GM18520 (cell line): ENCODE measurements at regions not wholly inside any gene's neighbourhood (a gene's known extent, or its start where the extent isn't known, plus 50 kb on each side); places are given as distances from the start of the nearest gene placed in this dataset.

ENCODE experiments used
- ATAC-seq: cut with Tn5 transposase; IDR thresholded peaks from one replicate; pipeline ENCODE4 v1.9.1; 2021; ENCODE audit not compliant: unreplicated experiment

GRCh38 chr4:54929459-54929858 lies 195.9 kb downstream of the KDR start:
- no peak for ATAC-seq

GRCh38 chr4:54924891-54925290 lies 200.5 kb downstream of the KDR start:
- no peak for ATAC-seq

GRCh38 chr4:54915276-54915675 lies 210.1 kb downstream of the KDR start:
- ATAC-seq = no peak

- ATAC-seq = no peak
Measured at GRCh38 chr4:54914781-54915180, 210.6 kb downstream of the KDR start.

- ATAC-seq = no peak
Measured at GRCh38 chr4:54913751-54914526, 211.5 kb downstream of the KDR start.

GRCh38 chr4:54912155-54912554 lies 213.2 kb downstream of the KDR start:
- ATAC-seq = no peak

- peak; percentile 67 for ATAC-seq
Measured at GRCh38 chr4:54909961-54910360, 215.4 kb downstream of the KDR start.

GRCh38 chr4:54908763-54909162 lies 216.6 kb downstream of the KDR start:
- no peak for ATAC-seq

GRCh38 chr4:54904953-54905352 lies 220.4 kb downstream of the KDR start:
- ATAC-seq = no peak

GRCh38 chr4:54902976-54903375 lies 222.4 kb downstream of the KDR start:
- ATAC-seq = no peak

- ATAC-seq = no peak
Measured at GRCh38 chr4:54902271-54902670, 223.1 kb downstream of the KDR start.

GRCh38 chr4:54901202-54901601 lies 224.2 kb downstream of the KDR start:
- ATAC-seq = no peak

- ATAC-seq = no peak
Measured at GRCh38 chr4:54898656-54899340, 226.6 kb downstream of the KDR start.

- no peak for ATAC-seq
Measured at GRCh38 chr4:54898056-54898562, 227.3 kb downstream of the KDR start.

GRCh38 chr4:54897590-54897989 lies 227.8 kb downstream of the KDR start:
- ATAC-seq = no peak

- ATAC-seq = no peak
Measured at GRCh38 chr4:54882616-54883015, 224.9 kb downstream of the KIT start.

- ATAC-seq = no peak
Measured at GRCh38 chr4:54879576-54879975, 221.8 kb downstream of the KIT start.

GRCh38 chr4:54877006-54877405 lies 219.2 kb downstream of the KIT start:
- no peak for ATAC-seq

GRCh38 chr4:54872261-54872660 lies 214.5 kb downstream of the KIT start:
- ATAC-seq = no peak

- no peak for ATAC-seq
Measured at GRCh38 chr4:54863571-54864255, 206.0 kb downstream of the KIT start.

GRCh38 chr4:54861201-54861600 lies 203.4 kb downstream of the KIT start:
- no peak for ATAC-seq
